WTC11 (cell line): ENCODE measurements at regions not wholly inside any gene's neighbourhood (a gene's known extent, or its start where the extent isn't known, plus 50 kb on each side); places are given as distances from the start of the nearest gene placed in this dataset.

Source experiments
- ATAC-seq: fragments of 200-7000 bp; cut with Tn5 transposase; 2 replicates; pipeline ENCODE4 v1.10.0; 2021; ENCODE audit warnings: mild to moderate bottlenecking, moderate library complexity
- CTCF ChIA-PET: fragments of 300-600 bp; sonication (Branson Sonifier 250); formaldehyde crosslinking; loops from one replicate; lab custom pipeline; 2021; ENCODE audit warnings: antibody characterized with exemption; lab: Charles Lee
- POLR2A ChIA-PET: fragments of 350-600 bp; sonication (Branson Sonifier 250); formaldehyde crosslinking; loops from one replicate; lab custom pipeline; 2021; ENCODE audit warnings: antibody characterized with exemption; lab: Charles Lee
- DNase-seq: peaks from one replicate; pipeline ENCODE4 v3.0.0; 2021; ENCODE audit warnings: low spot score
- H3K27ac Mint-ChIP-seq: 2 replicates; pipeline ENCODE4 v1.8.0; 2021; ENCODE audit warnings: mixed read lengths
- H3K27me3 Mint-ChIP-seq: 2 replicates; pipeline ENCODE4 v1.8.0; 2021; ENCODE audit warnings: low read depth, mild to moderate bottlenecking, moderate library complexity, mixed read lengths
- H3K36me3 Mint-ChIP-seq: 2 replicates; pipeline ENCODE4 v1.8.0; 2021; ENCODE audit warnings: mixed read lengths
- H3K4me1 Mint-ChIP-seq: 2 replicates; pipeline ENCODE4 v1.8.0; 2022; ENCODE audit warnings: mixed read lengths
- H3K4me3 Mint-ChIP-seq: 2 replicates; pipeline ENCODE4 v1.8.0; 2021; ENCODE audit warnings: mild to moderate bottlenecking, moderate library complexity, mixed read lengths
- H3K9me3 Mint-ChIP-seq: 2 replicates; pipeline ENCODE4 v1.8.0; 2021; ENCODE audit warnings: mixed read lengths
- ATF6 ChIP-seq: sonication (generic); formaldehyde crosslinking; IDR thresholded peaks from 2 replicates; pipeline ENCODE4 v1.8.1; 2023; ENCODE audit warnings: mild to moderate bottlenecking, missing genetic modification reagents
- CBFB ChIP-seq: sonication (generic); formaldehyde crosslinking; IDR thresholded peaks from 2 replicates; pipeline ENCODE4 v1.8.1; 2022; ENCODE audit warnings: mild to moderate bottlenecking, low read depth, missing genetic modification reagents
- E2F1 ChIP-seq: sonication (generic); formaldehyde crosslinking; IDR thresholded peaks from 2 replicates; pipeline ENCODE4 v1.8.0; 2022; ENCODE audit warnings: mild to moderate bottlenecking, missing genetic modification reagents
- EMX1 ChIP-seq: fragments of 250-450 bp; sonication (Bioruptor Pico); IDR thresholded peaks from 2 replicates; pipeline ENCODE4 v1.8.0; 2021; ENCODE audit warnings: mild to moderate bottlenecking
- ETV6 ChIP-seq: sonication (generic); formaldehyde crosslinking; IDR thresholded peaks from 2 replicates; pipeline ENCODE4 v1.8.1; 2022; ENCODE audit warnings: mild to moderate bottlenecking, missing genetic modification reagents
- GABPB1 ChIP-seq: sonication (generic); formaldehyde crosslinking; IDR thresholded peaks from 2 replicates; pipeline ENCODE4 v1.8.1; 2023; ENCODE audit warnings: mild to moderate bottlenecking, missing genetic modification reagents
- HMGXB4 ChIP-seq: sonication (generic); formaldehyde crosslinking; IDR thresholded peaks from 2 replicates; pipeline ENCODE4 v1.8.1; 2023; ENCODE audit warnings: mild to moderate bottlenecking, moderate library complexity, missing genetic modification reagents
- JAZF1 ChIP-seq: fragments of 250-450 bp; sonication (Bioruptor Pico); IDR thresholded peaks from 2 replicates; pipeline ENCODE4 v1.9.0; 2021; ENCODE audit warnings: moderate library complexity, mild to moderate bottlenecking, inconsistent platforms
- PREB ChIP-seq: sonication (generic); formaldehyde crosslinking; IDR thresholded peaks from 2 replicates; pipeline ENCODE4 v1.8.1; 2022; ENCODE audit warnings: mild to moderate bottlenecking, missing genetic modification reagents, moderate library complexity, borderline replicate concordance
- SMAD4 ChIP-seq: sonication (generic); formaldehyde crosslinking; IDR thresholded peaks from 2 replicates; pipeline ENCODE4 v1.8.0; 2022; ENCODE audit warnings: mild to moderate bottlenecking, missing genetic modification reagents
- SOX15 ChIP-seq: fragments of 250-450 bp; sonication (Bioruptor Pico); IDR thresholded peaks from 2 replicates; pipeline ENCODE4 v1.9.0; 2021; ENCODE audit warnings: mild to moderate bottlenecking
- TP53 ChIP-seq: sonication (generic); formaldehyde crosslinking; IDR thresholded peaks from 2 replicates; pipeline ENCODE4 v1.8.1; 2023; ENCODE audit warnings: mild to moderate bottlenecking, missing genetic modification reagents
- ZMAT4 ChIP-seq: fragments of 250-450 bp; sonication (Bioruptor Pico); IDR thresholded peaks from 2 replicates; pipeline ENCODE4 v1.9.0; 2021; ENCODE audit warnings: mild to moderate bottlenecking
- ZNF121 ChIP-seq: sonication (generic); formaldehyde crosslinking; IDR thresholded peaks from 2 replicates; pipeline ENCODE4 v1.8.0; 2023; ENCODE audit warnings: missing genetic modification reagents
- ZNF281 ChIP-seq: sonication (generic); formaldehyde crosslinking; IDR thresholded peaks from 2 replicates; pipeline ENCODE4 v1.8.0; 2023; ENCODE audit warnings: mild to moderate bottlenecking, missing genetic modification reagents
- ZNF317 ChIP-seq: sonication (generic); formaldehyde crosslinking; IDR thresholded peaks from 2 replicates; pipeline ENCODE4 v1.8.1; 2023; ENCODE audit warnings: low read depth, mild to moderate bottlenecking, moderate library complexity, missing genetic modification reagents, borderline replicate concordance
- ZNF416 ChIP-seq: fragments of 250-450 bp; sonication (Bioruptor Pico); IDR thresholded peaks from 2 replicates; pipeline ENCODE4 v1.9.0; 2021; ENCODE audit warnings: mild to moderate bottlenecking, inconsistent platforms
- ZNF532 ChIP-seq: fragments of 250-450 bp; sonication (Bioruptor Pico); IDR thresholded peaks from 2 replicates; pipeline ENCODE4 v1.9.0; 2021; ENCODE audit warnings: mild to moderate bottlenecking, borderline replicate concordance

- no peaks in the 10 kb centered on the region for H3K27me3 Mint-ChIP-seq
- peak; percentile 36 for ATAC-seq
- TF ChIP-seq ZNF281 = no peak
- no peak for TF ChIP-seq JAZF1 (CRISPR knock-in tag)
- TF ChIP-seq PREB (CRISPR knock-in tag) = no peak
- no peak for TF ChIP-seq ZNF317 (CRISPR knock-in tag)
- no peak for TF ChIP-seq GABPB1 (CRISPR knock-in tag)
- TF ChIP-seq ZNF416 = no peak
- no peak for TF ChIP-seq SOX15
- no peak for TF ChIP-seq EMX1 (CRISPR knock-in tag)
- TF ChIP-seq CBFB (CRISPR knock-in tag) = no peak
- TF ChIP-seq ZNF121 (CRISPR knock-in tag) = no peak
- TF ChIP-seq ZNF532 (CRISPR knock-in tag) = no peak
- no peak for TF ChIP-seq E2F1 (CRISPR knock-in tag)
- no peak for TF ChIP-seq ETV6 (CRISPR knock-in tag)
- TF ChIP-seq SMAD4 (CRISPR knock-in tag) = no peak
- TF ChIP-seq ZMAT4 = no peak
- no peak for TF ChIP-seq HMGXB4
- no peak for TF ChIP-seq TP53
- TF ChIP-seq ATF6 (CRISPR knock-in tag) = no peak
- peaks cover 6% of the 10 kb centered on the region for H3K9me3 Mint-ChIP-seq
- H3K36me3 Mint-ChIP-seq = no peaks in the 10 kb centered on the region
- no peak overlapping the region for H3K27ac Mint-ChIP-seq
- H3K4me3 Mint-ChIP-seq = no peak overlapping the region
- ChIA-PET POLR2A (no interaction called here), CTCF (interaction anchor here (0.9 to 1.5 kb wide), 4 partner anchors 8 to 214 kb away, joined by 3 to 7 read pairs (median 4); no protein-coding TSS in a partner anchor)
- no peak for DNase-seq
- peaks cover 5% of the 10 kb centered on the region for H3K4me1 Mint-ChIP-seq
Measured at GRCh38 chr4:158410272-158410671, 111.4 kb upstream of the RXFP1 start.
